Thyroid gland (tissue), 4 donors: ENCODE measurements at regions not wholly inside any gene's neighbourhood (a gene's known extent, or its start where the extent isn't known, plus 50 kb on each side); places are given as distances from the start of the nearest gene placed in this dataset.

Source experiments
- DNase-seq, 2 donors: peaks; one replicate each; pipeline ENCODE4 v3.0.0-alpha.2; 2019
- H3K27ac ChIP-seq, 3 donors: fragments of 200-600 bp; sonication (generic); 1 replicate in 2 of 3; 2 replicates in 1 of 3; pipeline ENCODE4 v1.5.1; 2016 to 2019; ENCODE audit warnings: mild to moderate bottlenecking in 1 of 3, moderate library complexity in 1 of 3
- H3K27me3 ChIP-seq: fragments of 200-600 bp; sonication (generic); one replicate; pipeline ENCODE4 v1.5.1; 2019
- H3K36me3 ChIP-seq, 2 donors: fragments of 200-600 bp; sonication (generic); one replicate each; pipeline ENCODE4 v1.5.1; 2016 to 2019
- H3K4me1 ChIP-seq, 2 donors: fragments of 200-600 bp; sonication (generic); one replicate each; pipeline ENCODE4 v1.5.1; 2017 to 2019
- H3K4me3 ChIP-seq, 3 donors: fragments of 200-600 bp; sonication (generic); replicated peaks in 1 of 3; 1 replicate in 2 of 3; 2 replicates in 1 of 3; pipeline ENCODE4 v1.5.1; 2016; ENCODE audit warnings: mild to moderate bottlenecking in 1 of 3
- H3K9me3 ChIP-seq: fragments of 200-600 bp; sonication (generic); one replicate; pipeline ENCODE4 v1.5.1; 2017
- CTCF ChIP-seq, 6 experiments: fragments of 200-600 bp in 3 of 6; fragments of 450-650 bp in 3 of 6; sonication (generic) in 3 of 6; IDR thresholded peaks; one replicate each; pipeline ENCODE4 v1.5.1; 2016 to 2019; ENCODE audit warnings: antibody characterized with exemption in 6 of 6, mild to moderate bottlenecking in 2 of 6, inconsistent platforms in 1 of 6, moderate library complexity in 1 of 6
- POLR2A ChIP-seq, 2 donors: fragments of 450-650 bp; IDR thresholded peaks; one replicate each; pipeline ENCODE4 v1.6.1; 2017; ENCODE audit warnings: antibody characterized with exemption in 2 of 2, mild to moderate bottlenecking in 2 of 2, moderate library complexity in 1 of 2
- WGBS, 2 donors: methylation state at CpG; one replicate each; pipeline ENCODE4 v1.1.5; 2017; 5-methylcytosine and 5-hydroxymethylcytosine counted together
- intact Hi-C: fragments of 100-400 bp; cut with DNase I; formaldehyde crosslinking; loops from one replicate; pipeline ENCODE4 v1.15.1; 2023

GRCh38 chr6:19362396-19362795 is 474.8 kb upstream of the ID4 start:
- intact Hi-C loops: no loop called here
- Histone ChIP-seq H3K27me3 (no peaks in the 10 kb centered on the region), H3K36me3 (no peaks in the 10 kb centered on the region), H3K4me1 (no peaks in the 10 kb centered on the region), H3K27ac (no peak overlapping the region), H3K4me3 (no peak overlapping the region), H3K9me3 (no peaks in the 10 kb centered on the region)
- no peak for DNase-seq
- WGBS, 2 donors: 77 to 80% methylated on average over 8 of the region's 8 CpGs
- no peak for TF ChIP-seq CTCF (IDR thresholded peaks at IDR 0.05)
- TF ChIP-seq POLR2A (IDR thresholded peaks at IDR 0.05): no peak

DNA sequence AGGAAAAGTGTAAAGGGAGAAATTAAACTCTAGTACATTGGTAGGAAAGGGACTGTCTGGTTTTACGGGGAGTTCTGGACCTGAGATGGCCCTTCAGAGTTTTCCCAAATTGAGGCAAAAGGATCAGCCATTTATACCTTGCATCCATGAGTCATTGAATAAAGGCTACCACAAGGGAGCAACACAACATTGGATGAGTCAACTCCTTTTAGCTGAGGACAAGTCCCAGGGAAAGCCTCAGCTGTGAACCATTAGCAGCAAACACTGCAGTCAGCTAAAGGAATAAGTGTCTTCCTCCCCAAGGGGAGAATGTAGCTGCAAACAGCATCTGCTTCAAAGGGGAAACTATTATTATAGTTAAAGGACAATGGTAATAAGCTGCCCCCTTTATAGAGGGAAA is 468.7 kb upstream of the ID4 start:
- Histone ChIP-seq H3K9me3 (no peaks in the 10 kb centered on the region), H3K4me1 (no peaks in the 10 kb centered on the region), H3K27me3 (no peaks in the 10 kb centered on the region), H3K36me3 (no peaks in the 10 kb centered on the region), H3K4me3 (no peak overlapping the region), H3K27ac (no peak overlapping the region)
- intact Hi-C loops: no loop called here
- no peak for DNase-seq
- no peak for TF ChIP-seq POLR2A (IDR thresholded peaks at IDR 0.05)
- no peak for TF ChIP-seq CTCF (IDR thresholded peaks at IDR 0.05)
- 96 to 97% methylated on average over 1 of the region's 1 CpG for WGBS, 2 donors

DNA sequence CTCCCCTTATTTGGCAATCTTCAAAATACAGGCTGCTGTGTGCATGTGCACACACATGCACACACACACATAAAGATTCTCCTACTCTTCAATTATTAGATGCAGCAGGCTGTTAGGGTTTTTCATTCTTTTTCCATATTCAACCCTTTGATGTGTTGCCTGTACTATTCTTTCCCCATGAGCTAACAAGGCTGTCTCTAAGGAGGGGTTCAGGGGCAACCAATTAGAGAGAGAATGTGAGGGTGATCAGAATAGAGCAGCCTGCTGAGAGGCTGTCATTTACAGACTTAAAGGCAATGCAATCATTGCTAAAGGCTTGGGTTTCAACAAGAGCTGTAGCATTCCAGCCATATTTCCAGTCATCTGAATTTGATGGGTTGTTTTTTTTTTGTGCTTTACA is 467.4 kb upstream of the ID4 start:
- Histone ChIP-seq H3K36me3 (no peaks in the 10 kb centered on the region), H3K27me3 (no peaks in the 10 kb centered on the region), H3K4me3 (no peak overlapping the region), H3K4me1 (no peaks in the 10 kb centered on the region), H3K9me3 (no peaks in the 10 kb centered on the region), H3K27ac (no peak overlapping the region)
- TF ChIP-seq CTCF (IDR thresholded peaks at IDR 0.05) (no peak), POLR2A (IDR thresholded peaks at IDR 0.05) (no peak)
- no peak for DNase-seq
- intact Hi-C loops: no loop called here

DNA sequence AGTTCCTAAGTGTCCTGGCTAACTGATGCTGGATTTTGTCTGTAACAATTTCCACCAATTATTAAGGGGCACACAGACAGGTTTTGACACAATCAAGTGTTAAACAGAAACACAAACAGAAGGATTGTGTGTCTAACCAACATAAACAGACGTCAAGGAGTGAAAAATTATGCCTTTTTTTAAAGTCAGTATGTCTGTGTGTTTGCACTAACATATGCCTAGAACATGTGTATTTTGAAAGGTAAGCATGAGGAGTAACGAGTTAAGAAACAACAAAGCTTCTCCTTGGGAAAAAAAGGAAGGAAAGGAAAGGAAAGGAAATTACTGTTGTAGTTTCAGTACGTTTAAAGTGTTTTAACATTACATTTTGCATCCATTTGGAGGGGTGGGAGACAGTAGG is 466.3 kb upstream of the ID4 start:
- intact Hi-C loops: no loop called here
- H3K9me3 ChIP-seq: no peaks in the 10 kb centered on the region
- H3K4me1 ChIP-seq: no peaks in the 10 kb centered on the region
- no peak for DNase-seq
- no peak overlapping the region for H3K27ac ChIP-seq
- TF ChIP-seq POLR2A (IDR thresholded peaks at IDR 0.05): no peak
- no peak for TF ChIP-seq CTCF (IDR thresholded peaks at IDR 0.05)
- no peak overlapping the region for H3K4me3 ChIP-seq
- H3K27me3 ChIP-seq: no peaks in the 10 kb centered on the region
- WGBS, 2 donors: 57 to 68% methylated on average over 3 of the region's 3 CpGs
- no peaks in the 10 kb centered on the region for H3K36me3 ChIP-seq

GRCh38 chr6:19375613-19376012 is 461.6 kb upstream of the ID4 start:
- Histone ChIP-seq H3K4me3 (no peak overlapping the region), H3K9me3 (no peaks in the 10 kb centered on the region), H3K27ac (no peak overlapping the region), H3K27me3 (no peaks in the 10 kb centered on the region), H3K4me1 (no peaks in the 10 kb centered on the region), H3K36me3 (no peaks in the 10 kb centered on the region)
- TF ChIP-seq POLR2A (IDR thresholded peaks at IDR 0.05) (no peak), CTCF (IDR thresholded peaks at IDR 0.05) (no peak)
- no peak for DNase-seq
- intact Hi-C loops: no loop called here
